ENCODE measurements at regions not wholly inside any gene's neighbourhood (a gene's known extent, or its start where the extent isn't known, plus 50 kb on each side); places are given as distances from the start of the nearest gene placed in this dataset.

DNA sequence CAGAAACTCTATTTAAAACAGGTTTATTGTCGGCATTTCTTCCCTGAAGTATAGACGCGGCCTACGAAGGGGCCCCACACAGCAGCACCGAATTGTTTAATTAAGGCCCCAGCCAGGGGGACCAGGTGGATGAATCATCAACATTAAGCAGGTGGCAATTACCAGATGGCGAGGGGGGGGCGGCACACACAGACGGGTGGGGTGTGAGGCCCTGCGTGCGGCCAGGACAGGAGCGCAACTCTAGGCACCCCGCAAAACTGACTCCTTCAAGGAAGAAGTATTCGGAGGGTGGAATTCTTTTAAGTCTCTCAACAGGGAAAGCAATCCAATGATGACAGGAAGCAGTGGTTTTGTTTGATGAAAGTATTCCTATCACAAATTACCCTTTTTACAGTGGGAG, 830.4 kb downstream of the GALR1 start:
- no peak for DNase-seq

DNA sequence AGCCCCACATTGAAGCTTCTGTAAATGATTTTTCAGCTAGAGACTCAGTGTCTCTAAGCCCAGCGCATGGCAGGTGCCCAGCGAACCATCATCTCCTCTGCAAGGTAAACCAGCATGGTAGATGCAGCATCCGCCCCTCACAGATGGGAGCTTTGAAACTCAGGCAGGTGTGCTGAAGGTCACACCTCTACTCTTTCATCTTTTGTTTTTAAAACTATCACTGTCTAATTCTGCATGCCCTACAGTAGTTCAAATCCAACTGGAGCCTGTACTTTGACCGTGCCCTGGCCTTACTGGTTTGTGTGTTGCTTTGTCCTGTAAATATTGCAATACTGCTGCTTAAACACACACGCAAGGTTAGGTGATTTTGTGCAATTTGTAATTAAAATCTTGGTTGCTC, 831.1 kb downstream of the GALR1 start:
- no peak for DNase-seq

DNA sequence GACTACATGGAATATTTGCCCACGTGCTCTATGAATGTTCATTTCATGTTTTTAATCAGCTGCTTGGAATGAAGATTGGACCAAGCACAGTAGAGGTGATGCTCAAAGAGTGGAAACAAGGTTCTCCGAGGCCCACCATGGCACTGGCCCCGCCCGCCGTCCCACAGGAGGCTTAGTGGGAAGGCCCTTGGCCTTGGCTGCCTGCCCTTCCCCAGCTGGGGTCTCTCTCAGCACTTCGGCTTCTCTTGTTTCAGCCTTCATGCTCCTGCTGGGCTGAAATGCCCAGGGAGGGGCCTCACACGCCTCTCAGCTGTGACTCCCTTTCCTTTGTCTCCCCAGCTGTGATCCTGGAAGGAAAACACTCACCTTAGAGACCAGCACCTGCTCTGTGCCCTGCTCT, 833.2 kb downstream of the GALR1 start:
- DNase-seq, result no peak

DNA sequence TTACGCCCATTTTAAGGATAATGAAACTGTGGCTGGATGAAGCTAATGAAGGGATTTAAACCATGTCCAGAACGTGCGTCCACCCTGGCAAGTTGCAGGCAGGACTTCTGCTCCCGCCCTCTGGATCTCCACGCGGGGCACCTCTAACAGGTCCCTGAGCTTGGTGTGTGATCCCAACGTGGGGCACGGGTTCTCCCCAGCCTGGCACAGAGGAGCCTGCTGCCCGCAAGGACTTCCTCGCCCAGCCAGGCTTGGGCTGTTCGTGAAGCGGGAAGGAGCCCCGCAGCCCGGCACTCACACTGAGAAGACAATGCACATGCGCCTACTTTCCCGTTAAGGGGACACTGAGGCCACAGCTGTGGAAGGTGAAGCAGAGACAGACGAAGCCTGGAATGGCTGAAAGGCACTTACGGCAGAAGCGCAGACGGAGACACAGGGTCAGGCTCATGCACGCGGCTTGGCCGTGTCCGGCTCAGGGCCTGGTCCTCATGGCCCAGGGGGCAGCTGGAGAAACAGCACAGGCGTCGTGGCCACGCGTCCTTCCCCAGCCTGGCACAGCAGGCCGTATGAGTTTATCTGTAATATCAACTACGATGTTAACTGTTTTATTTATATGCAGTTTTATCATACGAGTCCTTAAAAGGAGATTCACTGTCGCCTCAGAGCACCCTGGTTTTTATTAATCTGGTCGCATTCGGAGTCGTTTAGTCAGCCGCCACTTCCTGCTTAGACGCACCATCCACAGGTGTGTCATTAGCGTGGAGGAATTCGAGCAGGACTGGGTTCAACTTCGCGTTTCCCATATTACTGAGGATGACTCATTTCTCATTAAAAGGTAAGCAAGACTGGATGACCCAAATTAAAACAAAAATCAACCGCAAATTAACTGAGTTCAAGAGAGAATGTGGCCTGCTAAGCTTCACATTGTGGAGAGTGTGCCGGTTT, 835.9 kb downstream of the GALR1 start:
- DNase-seq, result no peak

DNA sequence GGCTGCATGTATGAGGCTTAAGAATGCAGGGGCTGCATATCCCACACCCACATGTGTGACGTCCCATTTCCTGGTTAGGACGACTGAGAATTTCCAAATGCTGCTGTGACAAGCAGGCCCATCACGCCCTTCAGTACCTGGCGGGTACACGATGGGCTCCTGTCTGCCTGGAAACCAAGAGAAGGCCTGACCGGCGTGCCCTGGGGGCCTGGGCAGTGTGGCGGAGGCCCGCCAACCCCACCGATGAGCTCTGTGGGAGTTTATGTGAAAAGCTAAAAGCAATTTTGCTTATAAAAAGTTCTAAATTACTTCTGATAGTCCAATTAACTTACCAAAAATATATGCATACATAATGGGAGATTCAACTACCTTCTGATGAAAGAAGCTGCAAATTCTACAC, 837.3 kb downstream of the GALR1 start:
- DNase-seq, result no peak

DNA sequence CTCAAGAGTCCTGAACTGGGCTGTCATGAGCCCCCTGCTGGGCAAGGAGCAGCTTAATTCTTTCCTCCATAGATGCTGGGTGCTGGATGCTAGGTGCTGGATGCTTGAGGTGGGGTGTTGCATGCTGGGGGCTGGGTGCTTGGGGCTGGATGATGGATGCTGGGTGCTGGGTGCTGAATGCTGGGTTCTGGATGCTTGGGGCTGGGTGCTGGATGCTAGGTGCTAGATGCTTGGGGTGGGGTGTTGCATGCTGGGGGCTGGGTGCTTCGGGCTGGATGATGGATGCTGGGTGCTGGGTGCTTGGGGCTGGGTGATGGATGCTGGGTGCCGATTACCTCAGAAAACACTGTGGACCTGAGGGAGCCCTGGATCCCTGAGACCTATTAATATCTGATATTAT, 837.7 kb downstream of the GALR1 start:
- no peak for DNase-seq

DNA sequence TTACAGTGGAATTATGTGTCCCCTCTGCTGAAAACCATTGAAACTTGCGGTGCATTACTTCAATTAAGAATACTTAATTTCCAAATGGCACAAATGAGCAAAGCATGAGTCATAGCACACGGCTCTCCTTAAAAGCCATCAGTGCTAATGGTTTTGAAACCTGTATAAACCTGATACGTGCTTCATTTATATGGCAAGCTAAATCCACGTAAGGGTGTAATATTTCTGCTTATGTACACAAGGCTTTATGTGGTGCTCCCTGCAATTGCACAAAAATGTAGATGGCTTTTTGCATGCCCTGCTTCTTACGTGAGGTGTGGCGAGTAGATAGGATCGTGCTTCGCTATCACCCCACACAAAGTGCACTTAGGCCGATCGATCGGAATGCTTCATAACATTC, 840.9 kb downstream of the GALR1 start:
- no peak for DNase-seq

DNA sequence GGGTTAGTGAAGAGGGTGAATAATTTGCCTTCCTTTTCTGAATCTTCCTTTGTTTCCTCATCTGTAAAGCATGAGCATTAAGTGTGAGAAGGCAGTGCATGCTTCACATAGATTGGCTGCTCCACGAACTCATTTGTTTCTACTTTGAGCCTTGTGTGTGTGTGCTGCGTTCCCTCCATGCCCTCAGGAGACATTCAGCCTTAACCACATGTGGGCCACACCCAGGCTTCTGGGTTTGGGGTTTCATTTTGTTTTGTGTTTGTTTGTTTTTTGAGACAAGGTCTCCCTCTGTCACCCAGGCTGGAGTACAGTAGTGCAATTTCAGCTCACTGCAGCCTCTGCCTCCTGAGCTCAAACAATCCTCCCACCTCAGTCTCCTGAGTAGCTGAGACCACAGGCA, 843.3 kb downstream of the GALR1 start:
- DNase-seq, result no peak

DNA sequence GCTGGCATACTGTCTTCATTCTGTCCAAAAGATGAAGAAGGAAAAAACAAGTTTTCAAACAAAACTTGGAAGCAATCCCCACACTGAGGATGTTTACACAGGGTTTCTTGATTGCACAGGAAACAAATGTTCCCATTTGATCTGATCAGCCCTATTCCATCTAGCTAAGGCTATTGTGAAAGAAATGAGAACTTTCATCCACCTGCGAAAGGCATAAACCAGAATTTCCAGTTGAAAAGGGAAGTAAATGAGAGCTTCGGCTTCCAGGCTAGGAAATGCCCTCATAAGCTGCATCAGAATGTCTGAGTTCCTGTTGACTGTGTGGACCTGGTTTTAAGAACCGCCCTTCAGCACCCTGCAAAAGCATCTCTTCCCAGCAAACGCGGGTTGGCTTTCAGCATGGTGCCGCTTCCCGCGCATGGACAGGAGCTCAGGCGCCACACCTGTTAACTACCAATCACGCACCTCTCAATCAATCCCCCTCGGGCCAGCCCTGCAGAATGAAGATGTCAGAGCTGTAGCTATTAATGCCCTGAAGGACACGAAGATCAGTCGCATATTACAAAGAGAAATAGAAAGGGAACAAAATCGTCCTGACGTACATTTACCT, 850.4 kb downstream of the GALR1 start:
- DNase-seq, result no peak

DNA sequence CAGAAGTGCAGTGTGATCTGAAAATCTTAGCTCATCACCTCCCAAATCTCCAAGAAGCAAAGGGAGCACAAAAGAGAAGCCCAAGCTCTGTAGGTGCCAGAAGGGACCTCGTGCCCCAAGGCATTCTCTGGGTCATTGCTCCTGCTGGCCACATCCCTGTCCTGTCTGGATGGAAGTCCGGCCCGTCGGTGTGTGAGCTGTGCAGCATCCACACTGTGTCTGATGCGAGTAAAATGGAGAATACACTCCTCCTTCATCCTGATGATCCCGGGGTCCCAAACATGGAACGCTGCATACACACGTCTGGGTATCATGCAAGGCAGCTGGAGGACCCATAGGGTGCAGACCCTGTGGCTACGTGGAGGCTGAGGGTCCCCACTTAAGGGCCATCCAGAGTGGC, 851.4 kb downstream of the GALR1 start:
- no peak for DNase-seq

DNA sequence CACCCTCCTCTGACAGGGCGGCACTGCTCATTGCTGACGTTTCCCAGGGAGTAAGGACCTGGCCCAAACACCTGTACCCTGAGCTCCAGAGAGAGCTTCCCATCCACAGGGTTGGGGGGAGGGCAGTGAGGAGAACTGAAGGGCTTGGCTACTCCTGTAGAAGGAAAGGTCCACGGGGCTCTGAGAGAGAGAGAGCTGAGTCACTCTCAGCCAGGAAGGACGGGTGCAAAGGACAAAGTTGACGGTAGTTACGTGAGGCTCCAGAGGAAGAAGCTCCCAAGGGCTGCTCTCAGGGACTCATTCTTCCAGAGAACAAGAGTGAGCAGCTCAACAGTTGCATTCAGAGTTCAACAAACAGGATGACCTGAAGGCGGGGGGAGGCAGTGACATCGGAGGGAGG, 852.5 kb downstream of the GALR1 start:
- DNase-seq, result no peak

DNA sequence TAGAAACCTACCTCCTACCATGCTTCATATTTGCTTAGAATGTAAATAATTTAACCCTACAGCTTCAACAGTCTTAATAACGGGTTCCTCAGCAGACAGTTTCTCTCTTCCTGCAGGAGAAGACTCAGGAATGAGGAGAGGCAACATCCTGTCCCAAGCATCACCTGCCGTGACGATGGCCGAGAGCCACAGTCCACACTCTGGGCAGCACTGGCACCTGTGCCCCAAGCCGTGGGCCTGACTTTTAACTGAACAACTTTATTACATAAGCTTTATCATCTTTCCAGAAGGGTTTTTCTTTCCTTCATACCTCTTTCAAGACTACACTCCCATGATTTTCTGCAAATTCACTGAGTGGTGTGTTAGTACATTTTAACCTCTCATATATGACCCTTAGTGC, 856.0 kb downstream of the GALR1 start:
- no peak for DNase-seq

DNA sequence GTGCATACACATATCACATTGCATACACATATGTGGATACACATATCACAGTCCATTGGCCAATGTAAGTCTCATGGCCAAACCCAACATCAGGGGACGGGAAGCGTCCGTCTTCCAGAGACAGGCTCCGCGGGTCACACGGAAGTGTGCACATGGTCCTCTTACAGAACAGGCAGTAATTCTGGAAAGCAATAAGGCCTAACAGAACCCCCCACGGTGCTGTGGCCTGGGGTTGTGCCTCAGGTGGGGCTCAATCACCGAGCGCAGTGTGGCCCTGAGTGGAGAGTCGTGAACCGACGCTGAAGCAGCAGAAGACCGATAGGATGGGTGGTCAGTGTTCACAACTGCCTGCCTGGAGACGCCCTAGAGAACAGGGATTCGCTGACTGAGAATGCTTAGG, 857.3 kb downstream of the GALR1 start:
- no peak for DNase-seq

DNA sequence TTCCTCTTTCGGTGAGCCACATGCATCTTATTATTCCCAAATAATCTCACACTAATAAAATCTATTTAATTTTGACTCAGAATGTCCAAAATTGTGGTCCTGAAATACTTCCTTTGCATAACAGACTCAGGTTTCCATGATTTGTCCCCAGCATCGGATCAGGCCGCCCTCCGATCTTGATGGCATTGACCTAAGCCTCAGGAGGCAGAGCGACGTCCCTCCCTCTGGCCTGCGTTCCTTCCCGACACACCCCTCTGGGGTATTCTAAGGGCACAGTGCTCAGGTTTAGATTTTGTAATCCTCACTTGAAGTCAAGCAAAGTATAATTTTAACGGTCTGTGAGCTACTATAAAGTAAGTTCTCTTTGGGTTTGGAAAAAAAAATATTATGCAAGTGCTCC, 857.7 kb downstream of the GALR1 start:
- DNase-seq, result no peak

DNA sequence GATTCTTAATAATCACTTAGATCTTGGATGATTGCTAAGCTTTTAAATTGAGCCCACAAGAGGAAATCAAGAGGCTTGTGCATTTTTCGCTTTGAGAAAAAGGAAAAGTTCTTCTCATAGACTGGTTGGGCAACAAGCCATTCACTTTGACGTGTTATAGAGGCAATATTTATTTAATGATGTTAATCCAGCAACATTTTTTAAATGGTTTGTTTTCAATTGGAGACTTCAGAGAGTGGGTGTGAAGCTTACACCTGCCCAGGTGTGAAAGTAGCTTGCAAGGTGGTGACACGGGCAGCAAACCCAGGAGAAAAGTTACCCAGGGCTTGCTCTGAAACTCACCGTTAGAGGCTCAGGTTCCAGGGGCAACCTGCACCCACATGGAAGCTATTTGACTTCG, 858.9 kb downstream of the GALR1 start:
- no peak for DNase-seq

DNA sequence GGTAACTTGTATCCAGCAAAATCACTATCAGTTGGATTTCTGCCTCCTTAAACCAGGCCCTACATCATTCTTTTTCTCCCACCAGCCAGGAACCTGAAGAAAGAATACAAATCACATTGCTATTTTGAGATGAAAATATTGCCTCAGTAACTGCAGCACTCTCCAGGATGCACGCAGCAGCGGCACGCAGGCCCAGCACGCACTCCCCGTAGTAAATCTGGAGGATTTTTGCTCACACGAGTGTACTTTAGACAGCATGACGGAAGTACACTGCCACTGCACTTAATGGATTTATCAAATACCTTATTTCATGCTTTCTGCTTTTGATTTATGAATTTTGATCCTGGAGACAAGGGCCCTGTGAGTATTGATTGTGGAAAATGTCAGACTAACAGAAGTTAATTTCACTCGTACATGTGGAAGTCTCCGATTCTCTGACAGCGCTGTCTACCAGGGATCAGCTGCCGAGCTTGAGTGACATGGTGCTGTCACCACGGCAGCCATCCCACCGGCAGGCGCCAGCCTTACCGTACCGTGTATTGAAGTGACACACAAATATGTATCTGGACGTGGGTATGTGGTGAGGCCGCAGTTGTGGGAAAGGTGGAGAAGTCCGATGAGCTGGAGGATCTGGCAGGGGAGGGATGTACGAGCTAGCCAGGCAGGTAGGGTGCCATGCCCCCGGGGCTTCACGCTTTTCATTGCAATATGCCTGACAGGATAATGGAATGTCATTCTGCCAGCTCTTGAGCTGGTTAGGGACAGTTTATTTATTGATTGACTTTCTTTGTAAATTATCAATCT, 863.7 kb downstream of the GALR1 start:
- no peak for DNase-seq

DNA sequence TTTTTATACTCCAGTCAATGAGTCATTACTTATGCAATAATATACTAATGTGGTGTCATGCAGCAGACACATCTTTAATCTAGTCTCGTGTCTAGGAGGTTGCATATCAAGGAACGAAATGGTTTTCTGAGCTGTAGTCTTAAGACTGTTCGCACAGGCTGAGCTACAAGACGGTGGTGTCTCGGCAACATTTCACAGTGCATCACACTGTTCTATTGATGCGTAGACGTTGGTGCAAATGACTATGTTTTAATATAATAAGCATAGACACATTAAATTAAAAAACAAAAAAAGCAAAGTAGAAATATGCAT, 864.2 kb downstream of the GALR1 start:
- no peak for DNase-seq

DNA sequence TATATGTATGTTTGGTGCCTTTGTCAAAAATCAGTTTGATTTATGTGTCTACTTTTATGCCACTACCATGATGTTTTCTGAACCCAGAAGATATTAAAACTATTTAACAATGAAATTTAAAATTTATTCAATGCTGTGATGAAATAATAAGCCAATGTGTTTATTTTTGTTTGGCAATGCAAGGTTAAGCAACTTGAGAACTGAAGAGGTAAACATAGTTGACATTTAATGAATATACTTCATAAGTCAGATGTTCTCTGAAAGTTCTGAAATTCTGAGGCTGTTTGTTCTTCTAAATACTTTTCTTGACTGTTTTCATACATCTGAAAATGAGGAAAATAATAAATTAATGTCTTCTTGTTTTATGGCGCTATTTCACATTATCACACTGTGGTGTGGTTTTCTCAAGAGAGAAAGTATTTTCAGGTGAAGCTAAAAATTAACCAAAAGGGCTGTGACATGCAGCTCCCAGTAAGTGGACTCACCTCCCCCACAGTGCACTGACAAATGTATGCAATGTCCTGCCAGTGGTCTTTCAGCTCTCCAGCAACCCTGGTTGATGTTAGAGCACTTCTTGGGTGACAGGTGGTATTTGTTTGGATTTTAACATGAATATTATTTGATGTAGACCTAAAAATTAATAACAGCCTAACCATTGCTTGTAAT, 863.6 kb upstream of the SALL3 start:
- no peak for DNase-seq

DNA sequence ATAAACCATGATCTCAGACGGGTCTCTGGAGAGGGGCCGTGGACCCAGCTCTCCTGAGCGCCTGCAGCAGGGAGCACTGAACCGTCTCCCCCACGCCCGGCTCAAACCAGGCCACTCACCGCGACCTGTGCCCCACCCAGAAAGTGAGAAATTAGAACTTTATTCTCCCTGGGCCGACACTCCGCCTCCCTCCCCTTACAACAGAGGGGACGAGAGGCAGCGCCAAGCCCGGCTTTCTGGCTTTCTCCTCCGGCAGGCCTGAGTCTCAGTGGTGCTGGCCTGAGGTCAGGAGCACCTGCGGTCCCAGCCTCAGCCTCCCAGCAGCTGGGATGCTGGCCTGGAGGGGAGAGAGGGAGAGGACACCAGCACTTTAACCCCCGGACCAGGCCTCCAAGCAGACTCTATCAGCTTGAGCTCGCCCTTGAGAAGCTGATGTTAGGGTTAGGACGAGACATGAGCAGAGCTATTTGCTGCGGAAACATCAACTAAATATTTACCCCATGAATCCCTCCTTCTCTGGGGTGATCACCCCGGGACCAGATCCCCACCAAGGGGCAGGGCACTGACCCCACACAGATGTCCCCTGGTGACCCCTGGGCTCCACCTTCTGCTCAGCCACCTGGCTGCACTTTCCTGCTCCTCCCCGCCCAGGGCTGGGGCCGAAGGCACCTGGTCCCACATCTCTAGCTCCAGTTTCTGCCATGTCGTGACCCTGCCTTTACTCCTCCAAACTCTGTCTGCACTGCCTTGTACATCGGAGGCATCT, 856.3 kb upstream of the SALL3 start:
- DNase-seq, result no peak

DNA sequence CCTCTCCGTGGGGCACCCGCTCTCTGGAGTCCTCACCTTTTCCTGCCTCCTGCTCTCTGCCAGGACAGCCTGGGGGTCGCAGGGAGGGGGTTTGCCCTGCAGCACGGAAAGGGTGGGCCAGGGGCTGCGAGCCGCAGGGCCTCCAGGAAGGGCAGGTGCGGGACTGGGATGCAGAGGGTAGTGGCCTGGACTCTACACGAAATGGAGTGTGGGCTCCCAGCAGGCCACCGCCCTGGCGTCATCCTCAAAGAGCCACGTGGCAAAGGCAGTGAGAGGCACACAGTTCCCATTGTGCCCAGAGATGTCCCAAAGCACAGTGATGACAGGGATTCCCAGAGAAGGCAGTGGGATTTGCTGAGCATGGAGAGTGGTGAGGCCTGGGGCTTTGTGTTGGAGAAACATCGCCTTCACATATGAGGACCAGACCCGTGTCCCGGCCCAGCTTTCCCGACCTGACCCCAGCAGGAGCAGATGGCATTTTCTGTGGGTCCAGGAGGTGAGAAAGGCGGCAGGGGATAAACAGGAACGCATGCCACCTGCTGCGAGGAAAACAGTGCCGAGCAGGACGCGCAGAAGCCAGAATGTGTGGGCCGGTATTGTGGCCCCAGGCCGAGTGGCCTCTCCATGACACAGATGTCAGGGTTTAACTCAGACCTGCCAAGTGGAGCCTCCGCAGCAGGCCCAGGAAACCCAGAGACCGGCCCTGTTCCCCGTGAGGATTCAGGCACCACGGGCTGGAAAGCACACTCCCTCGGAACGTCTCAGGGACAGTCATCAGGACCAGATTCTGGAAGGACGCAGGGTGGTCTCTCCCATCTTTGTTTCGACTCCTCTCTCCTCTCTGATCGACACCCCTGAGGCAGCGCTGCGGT, 855.5 kb upstream of the SALL3 start:
- DNase-seq, result no peak

DNA sequence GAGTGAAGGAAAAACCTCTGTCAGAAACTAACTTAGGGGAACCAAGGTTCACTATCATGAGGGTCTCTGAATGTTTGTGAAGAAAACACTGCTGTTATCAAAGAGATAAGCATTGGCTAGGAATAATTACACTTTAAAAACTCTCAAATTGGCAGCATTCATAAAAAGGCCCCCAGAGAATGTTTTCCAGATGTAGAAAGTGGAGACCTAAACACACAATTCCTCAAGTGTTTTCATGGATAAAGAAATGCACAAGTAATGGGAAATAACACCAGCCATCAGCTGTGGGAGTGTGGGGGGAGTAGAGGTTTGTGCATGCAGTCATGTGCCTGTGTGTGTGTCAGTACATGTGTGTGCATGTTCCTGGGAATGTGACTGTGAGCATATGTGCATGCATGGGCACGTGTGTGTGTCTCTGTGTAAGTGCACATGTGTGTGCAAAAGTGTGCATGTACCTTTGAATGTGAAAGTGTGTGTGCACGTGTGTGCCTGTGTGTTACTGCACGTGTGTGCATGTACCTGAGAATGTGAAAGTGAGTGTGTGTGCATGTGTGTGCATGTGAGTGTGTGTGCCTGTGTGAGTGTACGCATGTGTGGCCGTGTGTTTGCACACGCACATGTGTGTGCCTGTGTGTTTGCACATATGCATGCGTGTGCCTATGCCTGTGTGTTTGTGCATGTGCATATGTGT, 854.3 kb upstream of the SALL3 start:
- DNase-seq, result no peak
